Stimulated activated CD4-positive, alpha-beta T cell treated with anti-CD3 and anti-CD28 coated beads, Interleukin-15, amount 100 ng/mL, for 1 hour (primary cell): ENCODE measurements at regions not wholly inside any gene's neighbourhood (a gene's known extent, or its start where the extent isn't known, plus 50 kb on each side); places are given as distances from the start of the nearest gene placed in this dataset.
"Not testable (repeated sequence)": the region's sequence is repeated elsewhere in the genome, so short reads cannot be mapped to it uniquely, and the experiment has no call there.

Source experiments
- DNase-seq, 2 donors: peaks; one replicate each; pipeline ENCODE4 v3.0.0-alpha.2; 2020; ENCODE audit warnings: low read depth in 1 of 2, low spot score in 1 of 2

DNA sequence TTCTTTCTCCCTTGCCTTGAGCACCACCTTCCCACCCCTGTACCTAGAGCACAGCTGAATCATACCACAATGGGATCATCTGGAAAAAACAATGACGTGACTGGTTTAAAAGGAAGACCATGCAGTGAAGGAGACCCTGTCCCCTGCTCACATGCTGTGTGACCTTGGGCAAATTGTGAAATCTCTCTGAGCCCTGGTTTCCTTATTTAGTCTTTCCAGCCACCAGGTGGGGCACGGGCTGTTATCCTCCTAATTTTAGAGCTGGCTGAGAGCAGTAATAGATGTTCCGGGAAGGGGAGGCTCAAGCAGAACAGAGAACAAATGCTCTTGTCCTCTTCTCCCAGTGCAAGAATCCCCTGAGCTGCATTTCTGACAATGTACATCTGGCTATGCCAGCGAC is 198.3 kb downstream of the RPS24 start:
- DNase-seq, result no peak

DNA sequence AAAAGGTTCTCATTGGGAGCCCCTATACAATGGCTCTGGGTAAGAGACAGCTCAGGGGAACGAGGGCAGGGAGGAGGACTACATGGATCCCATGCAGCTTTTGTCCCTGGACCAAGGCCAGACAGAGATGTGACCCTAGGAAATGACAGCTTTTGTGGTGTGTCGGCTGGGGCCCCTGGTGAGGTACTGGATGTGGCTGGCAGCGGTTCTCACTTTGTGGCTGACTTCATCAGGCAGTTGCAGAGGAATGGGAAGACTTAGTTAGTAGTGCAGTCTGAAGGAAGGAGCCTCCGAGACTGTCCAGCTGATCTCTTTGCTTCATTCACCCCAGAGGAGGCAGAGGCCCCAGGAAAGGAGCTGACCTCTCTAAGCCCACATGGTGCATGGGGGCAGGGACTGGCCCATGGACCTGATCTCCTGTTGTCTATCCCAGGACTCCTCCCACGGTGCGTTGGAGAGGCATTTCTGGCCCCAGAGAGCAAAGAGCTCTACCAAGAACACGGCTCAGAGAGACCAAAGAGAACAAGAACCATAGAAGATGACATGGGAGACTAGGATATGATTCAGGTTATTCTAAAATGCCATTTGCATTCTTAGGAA is 202.9 kb downstream of the RPS24 start:
- no peak for DNase-seq

DNA sequence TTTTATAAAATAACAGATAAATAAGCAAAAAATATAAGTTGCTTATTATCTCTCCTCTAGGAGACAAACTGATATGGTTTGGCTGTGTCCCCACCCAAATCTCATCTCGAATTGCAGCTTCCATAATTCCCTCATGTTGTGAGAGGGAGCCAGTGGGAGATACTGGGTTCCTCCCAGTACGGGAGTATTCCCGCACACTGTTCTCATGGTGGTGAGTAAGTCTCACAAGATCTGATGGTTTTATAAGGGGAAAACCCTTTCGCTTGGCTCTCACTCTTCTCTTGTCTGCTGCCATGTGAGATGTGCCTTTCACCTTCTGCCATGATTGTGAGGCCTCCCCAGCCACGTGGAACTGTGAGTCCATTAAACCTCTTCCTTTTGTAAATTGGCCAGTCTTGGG is 204.3 kb downstream of the RPS24 start:
- DNase-seq, result not testable (repeated sequence)

DNA sequence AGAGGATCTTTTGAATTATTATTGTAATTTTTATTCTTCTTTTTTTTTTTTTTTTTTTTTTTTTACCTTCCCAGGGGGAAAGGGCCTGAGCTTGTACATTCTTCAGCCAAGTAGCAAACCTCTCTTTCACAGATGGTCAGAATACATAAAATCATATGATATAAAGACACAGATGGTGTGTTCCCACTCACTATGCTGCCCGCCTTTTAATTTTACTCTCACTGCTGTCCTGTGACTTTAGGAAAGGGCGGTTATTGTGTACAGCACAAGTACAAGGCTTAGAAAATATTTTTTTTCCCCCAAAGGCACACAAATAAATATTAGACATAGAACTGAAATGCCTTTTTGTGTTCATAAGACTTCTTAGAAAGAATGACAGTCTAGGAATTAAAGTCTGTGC is 213.6 kb downstream of the RPS24 start:
- DNase-seq, result no peak

DNA sequence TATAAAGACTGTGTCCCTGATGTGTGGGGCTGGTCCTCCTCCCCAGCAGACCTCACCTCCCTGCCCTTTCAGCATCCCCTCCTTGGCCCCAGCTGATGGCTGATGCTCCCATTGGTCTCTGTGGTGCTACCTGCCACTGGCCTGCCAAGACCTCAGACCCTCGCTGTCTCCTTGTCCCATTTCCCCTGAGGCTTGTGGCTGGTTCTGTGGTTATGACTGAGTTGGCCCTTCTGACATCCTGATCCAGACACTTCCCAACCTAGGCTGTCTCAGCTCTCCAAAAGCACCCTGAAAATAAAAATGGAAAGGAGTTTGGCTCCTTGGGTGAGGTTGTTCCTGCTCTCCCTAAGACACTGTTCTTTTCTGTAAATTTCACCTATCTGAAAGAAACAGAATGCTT is 214.2 kb downstream of the RPS24 start:
- DNase-seq, result no peak

DNA sequence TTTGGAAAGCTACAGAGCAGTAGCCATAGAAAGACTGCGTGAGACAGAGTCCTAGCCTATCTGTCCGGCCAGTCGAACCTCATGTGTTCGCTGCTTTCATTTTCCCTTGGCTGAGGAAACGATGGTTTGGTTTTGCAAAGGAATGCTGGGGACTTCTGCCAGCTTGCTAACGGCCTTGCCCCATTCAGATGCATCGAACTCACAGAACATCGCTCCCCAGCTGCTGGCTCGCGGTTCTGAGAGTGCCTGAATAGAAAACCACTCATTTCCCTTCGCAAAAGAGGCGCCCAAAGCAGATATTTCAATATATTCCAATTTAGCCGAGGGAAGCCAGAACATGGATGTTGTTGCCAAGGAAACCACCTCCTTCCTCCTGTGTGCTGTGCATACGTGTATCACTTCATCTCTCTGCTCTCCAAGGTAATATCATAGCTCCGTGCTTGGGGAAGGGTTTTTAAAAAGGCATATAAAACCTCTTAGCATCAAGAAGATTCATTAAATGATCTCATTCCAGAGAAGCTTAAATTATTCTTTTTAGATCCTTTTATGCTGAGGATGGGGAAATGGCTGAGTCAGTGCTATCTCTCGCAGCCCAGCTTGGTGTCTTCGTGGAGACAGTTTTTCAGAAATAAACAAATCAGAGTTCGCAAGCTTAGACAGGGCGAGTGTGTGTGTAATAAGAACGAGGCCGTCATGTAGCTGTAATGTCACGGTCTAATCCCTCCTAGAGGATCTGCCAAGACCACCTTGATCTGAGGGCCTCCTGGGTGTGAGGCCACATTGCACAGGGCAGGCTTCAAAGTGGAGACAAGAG is 215.2 kb downstream of the RPS24 start:
- no peak for DNase-seq

DNA sequence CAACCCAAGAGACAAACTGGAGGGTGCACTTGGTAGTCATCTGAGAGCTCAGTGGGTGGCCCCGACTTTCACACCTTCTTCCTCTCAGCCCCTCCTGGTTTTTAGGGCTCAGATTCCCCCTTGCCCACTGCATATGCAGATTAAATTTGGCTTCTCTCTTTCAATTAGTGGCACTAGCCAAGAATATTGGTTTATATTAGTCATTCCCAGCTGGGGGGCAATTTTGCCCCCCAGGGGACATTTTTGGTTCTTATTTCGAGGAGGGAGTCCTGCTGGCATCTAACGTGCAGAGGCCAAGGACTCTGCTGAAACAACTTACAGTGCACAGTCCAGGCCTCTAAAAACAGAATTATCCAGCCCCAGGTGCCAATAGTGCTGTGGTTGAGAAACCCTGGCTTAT is 216.0 kb downstream of the RPS24 start:
- no peak for DNase-seq

DNA sequence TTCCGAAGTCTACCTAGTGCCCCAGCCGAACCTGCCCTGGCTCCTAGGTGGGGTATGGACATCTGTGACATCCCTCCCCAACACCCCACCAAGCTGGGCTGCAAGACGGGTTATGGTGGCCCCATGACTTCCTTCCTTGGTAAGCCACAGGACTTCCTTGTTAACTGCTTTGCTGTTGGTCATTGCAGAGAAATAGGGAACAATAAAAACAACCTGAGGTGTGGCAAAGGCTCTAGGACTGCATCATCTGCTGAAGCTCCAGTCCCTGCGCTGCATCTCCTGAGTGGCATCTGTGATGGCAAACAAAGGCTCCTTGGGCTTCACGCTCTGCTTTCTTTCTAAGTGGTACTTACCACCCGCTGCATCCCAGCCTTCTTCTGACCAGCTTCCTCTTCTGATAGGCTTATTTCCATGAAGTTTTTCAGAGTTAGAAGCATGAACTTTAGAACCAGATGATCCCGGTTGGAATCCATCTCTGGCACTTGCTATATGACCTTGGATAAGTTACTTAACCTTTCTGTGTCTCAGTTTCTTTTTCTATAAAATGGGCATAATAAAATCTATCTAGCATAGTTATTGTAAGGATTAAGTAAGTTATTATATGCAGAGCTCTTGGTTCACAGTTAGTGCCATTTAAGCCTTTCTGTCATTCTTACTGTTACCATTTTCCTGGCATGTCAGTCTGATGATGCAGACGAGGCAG is 216.8 kb downstream of the RPS24 start:
- no peak for DNase-seq

DNA sequence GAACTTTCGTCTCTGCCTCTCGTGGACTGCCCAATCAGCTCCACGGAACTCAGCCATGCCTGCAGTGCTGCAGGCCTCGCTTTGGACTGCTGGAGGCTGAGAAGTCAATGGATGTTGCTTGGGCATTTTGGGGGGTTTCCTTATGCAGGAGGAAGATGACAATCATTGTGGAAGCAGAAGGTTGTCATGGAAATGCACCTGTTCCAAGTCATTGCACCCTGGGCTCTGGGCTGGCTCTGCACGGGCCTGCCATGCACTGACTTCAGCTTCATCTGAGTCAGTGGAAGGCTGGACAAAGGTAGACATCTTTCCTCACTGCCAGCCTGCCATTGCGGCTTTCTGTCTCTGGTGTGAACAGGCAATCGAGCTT is 217.3 kb downstream of the RPS24 start:
- DNase-seq, result no peak

DNA sequence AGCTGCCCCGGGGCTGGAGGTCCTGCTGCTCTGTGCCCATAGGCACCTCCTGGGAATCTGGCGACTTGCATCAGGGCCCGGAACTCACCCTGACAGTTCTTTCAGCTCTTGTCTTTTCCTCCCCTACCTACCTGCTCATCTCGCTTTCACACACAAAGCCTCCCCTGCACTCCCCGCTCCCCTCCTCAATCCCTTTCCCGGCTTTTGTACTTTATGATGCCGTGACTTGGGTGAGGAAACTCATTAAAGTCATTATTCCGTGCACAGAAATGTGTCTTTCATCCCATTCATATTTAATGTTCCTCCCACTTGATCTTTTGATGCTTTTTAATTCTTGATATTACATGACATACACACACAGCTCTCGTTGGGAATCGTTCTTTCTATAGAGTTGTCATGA is 218.6 kb downstream of the RPS24 start:
- no peak for DNase-seq

DNA sequence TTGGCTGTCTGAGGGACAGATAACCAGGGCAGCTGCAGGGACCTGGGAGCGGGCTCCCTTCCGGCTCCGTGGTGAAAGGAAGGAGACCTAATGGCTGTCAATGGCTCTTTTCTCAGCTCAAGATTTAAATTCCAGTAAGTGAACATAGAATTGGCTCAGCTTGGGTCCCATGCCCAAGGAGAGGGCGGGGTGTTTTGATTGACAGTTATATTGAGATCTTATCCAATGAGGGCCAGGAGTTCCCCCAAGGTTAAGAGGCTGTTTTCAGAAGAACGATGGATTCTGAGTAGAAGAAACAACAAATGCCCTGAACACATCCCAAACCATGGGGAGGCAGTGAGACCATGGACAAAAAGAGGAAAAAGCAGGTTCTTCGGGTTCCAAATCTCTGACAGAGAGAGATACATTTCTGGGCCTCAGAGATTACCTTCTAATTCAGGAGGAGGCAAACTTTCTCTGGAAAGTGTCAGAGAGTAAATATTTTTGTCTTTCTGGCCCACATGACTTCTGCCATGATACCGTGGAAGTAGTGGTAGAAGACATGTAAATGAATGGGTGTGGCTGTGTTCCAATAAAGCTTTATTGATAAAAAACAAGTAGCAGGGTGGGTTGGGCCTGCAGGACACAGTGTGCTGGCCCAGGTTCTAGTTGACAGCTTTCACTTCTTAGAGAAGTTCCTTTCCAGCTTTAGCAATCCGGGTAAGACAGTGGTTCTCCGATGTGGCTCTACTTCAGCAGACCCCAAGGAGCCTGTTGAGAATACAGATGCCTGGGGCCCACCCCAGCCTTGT is 219.6 kb downstream of the RPS24 start:
- no peak for DNase-seq

DNA sequence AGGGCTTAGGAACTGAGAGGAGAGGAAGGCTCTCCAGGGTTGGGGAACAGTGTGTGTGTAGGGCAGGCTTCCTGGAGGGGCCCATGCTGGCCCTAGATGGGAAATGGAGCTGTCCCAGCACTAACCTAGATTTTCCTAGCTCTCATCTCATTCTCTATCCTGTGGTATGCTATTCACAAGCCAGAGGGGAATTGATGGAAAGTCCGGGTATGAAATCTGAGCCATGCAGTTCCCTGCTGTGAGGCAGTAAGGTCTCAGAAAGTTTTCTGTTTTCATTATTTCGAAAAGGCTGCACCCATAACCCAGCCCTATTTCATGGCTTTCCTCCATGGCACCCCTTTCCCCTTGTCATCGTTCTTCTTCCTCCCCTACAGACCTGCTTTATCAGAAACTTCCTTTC is 220.3 kb downstream of the RPS24 start:
- DNase-seq, result no peak

DNA sequence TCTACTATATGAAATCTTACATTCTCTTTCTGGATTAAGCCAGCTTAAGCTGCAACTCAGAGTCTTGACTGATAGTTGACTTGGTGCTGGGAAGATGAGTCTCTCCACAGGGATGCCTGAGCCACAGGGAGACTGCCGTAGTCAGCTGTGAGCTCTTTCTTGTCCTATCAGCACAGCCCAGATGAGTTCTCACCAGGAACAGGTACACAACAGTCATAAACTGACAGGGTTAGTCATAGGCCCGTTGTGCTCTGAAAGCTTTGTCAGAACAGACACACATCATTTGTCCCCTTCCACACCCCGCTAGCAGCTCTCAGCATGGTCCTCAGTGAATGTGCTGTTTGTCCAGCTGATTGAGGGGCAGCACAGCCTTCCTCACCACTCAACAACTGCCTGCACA is 221.6 kb downstream of the RPS24 start:
- no peak for DNase-seq

DNA sequence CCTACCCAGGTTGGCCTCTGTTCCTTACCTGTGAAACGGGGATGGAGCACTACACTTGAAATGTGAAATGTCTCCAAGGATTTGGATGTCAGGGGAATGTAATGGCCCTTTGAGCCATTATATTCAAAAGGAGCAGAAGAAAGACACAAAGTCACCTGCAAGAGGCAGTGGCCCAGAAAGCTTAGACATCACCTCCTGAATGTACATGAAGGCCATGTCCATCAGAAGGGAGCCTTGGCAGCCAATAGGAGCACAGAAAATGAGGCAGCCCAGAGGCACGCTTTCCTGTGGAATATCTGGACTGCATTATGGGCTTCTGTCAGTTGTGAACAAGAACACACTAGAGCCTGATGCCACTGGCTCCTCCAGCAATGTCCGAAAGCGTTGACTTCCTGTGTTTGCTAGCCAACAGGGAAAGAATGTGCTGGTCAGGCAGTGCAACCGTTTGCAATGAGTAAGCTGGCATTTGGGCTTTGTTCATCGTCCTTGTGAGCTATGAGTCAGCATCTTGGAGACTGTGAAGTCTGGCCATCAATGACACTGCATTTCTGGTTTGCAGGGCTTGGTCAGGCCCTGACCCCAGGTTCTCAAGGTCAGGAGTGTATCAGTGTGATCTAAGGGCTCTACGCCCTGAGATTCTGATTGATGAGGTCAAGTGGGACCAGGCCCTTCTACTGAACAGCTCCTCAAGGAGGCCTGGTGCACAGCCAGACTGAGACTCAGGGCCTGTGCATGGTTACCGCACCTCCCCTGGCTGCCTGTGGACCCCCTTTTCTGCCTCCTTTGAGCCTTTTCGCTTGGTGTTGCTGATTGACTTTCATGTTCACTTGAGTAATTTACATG is 222.4 kb downstream of the RPS24 start:
- DNase-seq, result no peak

DNA sequence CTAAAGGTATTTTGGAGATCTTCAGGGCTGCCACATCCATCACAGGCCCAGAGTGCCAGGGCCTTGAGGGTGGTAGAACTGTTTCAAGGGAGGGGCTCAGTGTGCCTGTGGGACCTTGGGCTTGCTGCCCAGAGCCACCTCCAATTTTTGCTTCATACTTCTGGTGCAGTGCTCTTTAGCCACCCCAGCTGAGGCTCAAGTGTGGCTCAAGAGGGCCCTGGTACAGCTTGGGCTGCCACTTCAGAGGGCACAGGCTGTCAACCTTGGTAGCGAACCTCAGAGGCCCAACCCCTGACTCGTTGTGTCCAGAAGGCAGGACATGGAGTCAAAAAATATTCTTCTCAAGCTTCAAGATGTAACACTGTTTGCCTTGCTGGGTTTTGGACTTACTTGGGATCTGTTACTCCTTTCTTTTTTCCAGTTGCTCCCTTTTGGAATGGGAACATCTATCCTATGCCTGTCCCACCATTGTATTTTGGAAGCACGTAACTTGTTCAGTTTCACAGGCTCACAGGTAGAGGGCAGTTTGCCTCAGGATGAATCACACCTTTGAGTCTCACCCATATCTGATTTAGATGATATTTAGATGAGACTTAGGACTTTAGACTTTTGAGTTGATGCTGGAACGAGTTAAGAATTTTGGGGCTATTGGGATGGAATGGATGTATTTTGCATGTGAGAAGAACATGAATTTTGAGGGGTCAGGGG is 224.8 kb downstream of the RPS24 start:
- DNase-seq, result no peak

DNA sequence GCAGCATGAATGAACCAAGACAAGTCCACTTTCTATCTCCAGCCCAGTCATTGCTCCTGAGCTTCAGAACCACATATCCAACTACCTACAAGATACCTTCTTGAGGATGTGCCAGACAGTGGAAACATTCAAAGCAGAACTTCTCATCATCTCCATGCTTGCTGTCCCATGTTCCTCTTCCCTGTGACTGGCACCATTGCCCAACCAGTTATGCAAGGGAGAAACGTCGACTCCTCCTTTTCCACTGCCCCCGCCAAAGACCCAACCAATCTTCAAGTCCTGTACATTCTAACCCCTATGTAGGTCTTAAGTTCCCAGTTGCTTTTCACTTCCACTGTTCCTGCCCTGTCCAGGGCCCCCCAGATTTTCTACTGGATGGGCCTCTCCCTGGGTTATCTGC is 225.7 kb downstream of the RPS24 start:
- no peak for DNase-seq

DNA sequence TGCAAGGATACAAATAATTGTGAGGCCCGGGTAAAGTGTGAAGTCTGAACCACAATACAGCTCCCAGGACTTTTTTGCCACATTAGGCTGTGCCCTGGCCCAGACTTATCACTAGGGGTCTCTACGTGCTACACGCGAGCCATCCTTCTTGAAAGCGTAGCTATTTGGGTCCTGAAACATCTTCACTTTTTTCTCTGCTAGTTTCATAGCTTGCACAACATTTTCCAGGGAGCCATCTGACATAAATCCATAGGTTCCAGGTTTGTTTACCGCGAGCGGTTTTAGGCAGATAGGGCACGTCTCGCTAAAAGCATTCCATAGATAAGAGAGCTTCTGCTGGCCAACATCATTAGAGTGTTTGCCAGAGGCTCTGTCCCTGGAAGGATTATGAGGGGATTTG is 226.5 kb downstream of the RPS24 start:
- no peak for DNase-seq

DNA sequence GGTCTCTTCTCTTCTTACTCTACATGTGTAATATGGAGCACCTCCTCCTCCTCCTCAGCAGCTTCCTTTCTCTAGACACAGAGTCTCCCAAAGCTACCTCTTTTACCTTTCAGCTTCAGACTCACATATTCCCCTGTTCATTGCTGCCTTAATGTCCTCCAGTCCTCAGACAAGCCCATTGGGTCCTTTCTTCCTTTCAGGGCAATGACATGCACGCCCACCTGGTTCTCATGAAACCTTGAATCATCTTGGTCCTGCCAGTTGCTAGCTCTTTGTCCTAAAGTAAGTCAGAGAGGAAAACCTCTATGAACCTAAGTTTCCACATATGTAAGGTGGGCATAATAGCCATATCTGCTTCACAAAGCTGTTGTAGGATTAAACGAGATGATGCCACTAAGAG is 227.0 kb downstream of the RPS24 start:
- no peak for DNase-seq

DNA sequence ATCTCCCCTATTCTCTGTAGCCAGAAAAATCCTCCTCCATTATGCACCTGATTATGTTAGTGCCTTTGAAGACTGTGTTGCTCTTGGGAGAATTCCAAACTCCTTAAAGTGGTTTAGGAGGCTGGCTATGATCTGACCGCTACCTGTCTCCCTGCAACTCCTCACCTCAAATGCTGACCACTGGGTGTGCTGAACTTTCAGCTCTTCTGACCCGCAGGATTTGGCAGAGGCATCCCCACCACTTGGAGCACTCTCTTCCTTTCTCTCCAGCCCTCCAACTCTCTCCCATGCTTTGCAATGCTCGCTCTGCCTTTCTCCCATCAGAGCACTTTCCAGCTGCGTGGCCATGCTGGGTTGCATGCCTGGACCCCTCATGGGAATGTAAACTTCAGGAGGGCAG is 227.6 kb downstream of the RPS24 start:
- DNase-seq, result no peak

DNA sequence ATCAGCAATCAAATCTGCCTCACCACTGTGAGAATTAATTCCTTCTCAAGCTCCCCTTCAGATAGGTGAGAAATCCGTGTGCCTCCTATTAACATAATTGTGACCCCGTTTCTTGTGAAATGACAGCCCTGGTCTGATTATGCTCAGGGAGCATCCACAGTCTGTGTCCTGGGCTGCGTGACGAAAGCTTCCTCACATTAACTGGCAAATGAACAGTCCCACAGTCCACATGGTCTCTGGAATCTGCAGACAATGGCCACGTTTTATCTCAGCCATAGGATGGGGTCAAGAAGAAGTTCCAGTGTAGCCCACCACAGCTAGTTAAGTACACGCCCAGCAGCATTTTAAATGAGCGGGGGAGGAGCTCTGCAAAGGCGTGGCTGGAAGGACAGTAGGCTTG is 229.2 kb downstream of the RPS24 start:
- DNase-seq, result no peak
